ENCODE measurements at regions not wholly inside any gene's neighbourhood (a gene's known extent, or its start where the extent isn't known, plus 50 kb on each side); places are given as distances from the start of the nearest gene placed in this dataset.

- TF ChIP-seq CTCF (conservative IDR thresholded peaks at IDR 0.05 in 1 of 2, IDR thresholded peaks at IDR 0.05 in 1 of 2; ENCODE audit: low read depth in 1 of 2, low read length in 2 of 2) (no peak), EZH2 (IDR thresholded peaks at IDR 0.05; ENCODE audit: low read length, missing control alignments) (no peak)
Observed at GRCh38 chr5:30069441-30070263, 1123.8 kb upstream of the CDH6 start.

Data from fibroblast of lung (primary cell).